Putamen (tissue), 1 donor: ENCODE measurements at regions not wholly inside any gene's neighbourhood (a gene's known extent, or its start where the extent isn't known, plus 50 kb on each side); places are given as distances from the start of the nearest gene placed in this dataset.
A peak's percentile ranks its signal among the peaks of the same experiment; 100 is the strongest.
"Not testable (repeated sequence)": the region's sequence is repeated elsewhere in the genome, so short reads cannot be mapped to it uniquely, and the experiment has no call there.

ENCODE experiments used
- DNase-seq: peaks from one replicate; pipeline ENCODE4 v3.0.0-alpha.2; 2016; ENCODE audit warnings: low spot score

- DNase-seq: no peak
Observed at GRCh38 chr7:156590212-156590611, 50.4 kb upstream of the RNF32 start.

GRCh38 chr7:156589808-156590207 is 50.8 kb upstream of the RNF32 start:
- DNase-seq: peak; percentile 50

- no peak for DNase-seq
Observed at GRCh38 chr7:156585926-156586325, 54.6 kb upstream of the RNF32 start.

GRCh38 chr7:156585025-156585648 is 55.4 kb upstream of the RNF32 start:
- DNase-seq: no peak

GRCh38 chr7:156582591-156583123 is 57.9 kb upstream of the RNF32 start:
- no peak for DNase-seq

- DNase-seq: no peak
Observed at GRCh38 chr7:156580036-156580435, 60.5 kb upstream of the RNF32 start.

- DNase-seq: peak; percentile 28
Observed at GRCh38 chr7:156579566-156579965, 61.0 kb upstream of the RNF32 start.

GRCh38 chr7:156578978-156579430 is 61.6 kb upstream of the RNF32 start:
- DNase-seq: peak; percentile 91

- DNase-seq: no peak
Observed at GRCh38 chr7:156578578-156578940, 62.0 kb upstream of the RNF32 start.

- peak; percentile 89 for DNase-seq
Observed at GRCh38 chr7:156577645-156578577, 62.7 kb upstream of the RNF32 start.

- DNase-seq: no peak
Observed at GRCh38 chr7:156576216-156577058, 64.1 kb upstream of the RNF32 start.

- DNase-seq: no peak
Observed at GRCh38 chr7:156568258-156568657, 72.3 kb upstream of the RNF32 start.

- no peak for DNase-seq
Observed at GRCh38 chr7:156566812-156567549, 73.6 kb upstream of the RNF32 start.

- not testable (repeated sequence) for DNase-seq
Observed at GRCh38 chr7:156565002-156565401, 75.6 kb upstream of the RNF32 start.

GRCh38 chr7:156560696-156561095 is 79.9 kb upstream of the RNF32 start:
- peak; percentile 32 for DNase-seq

- DNase-seq: no peak
Observed at GRCh38 chr7:156560075-156560474, 80.5 kb upstream of the RNF32 start.

GRCh38 chr7:156559001-156559400 is 81.6 kb upstream of the RNF32 start:
- DNase-seq: no peak

- no peak for DNase-seq
Observed at GRCh38 chr7:156558198-156558597, 82.4 kb upstream of the RNF32 start.

GRCh38 chr7:156556083-156556482 is 84.5 kb upstream of the RNF32 start:
- no peak for DNase-seq

- DNase-seq: no peak
Observed at GRCh38 chr7:156554488-156554887, 86.1 kb upstream of the RNF32 start.

- DNase-seq: no peak
Observed at GRCh38 chr7:156549636-156550035, 90.9 kb upstream of the RNF32 start.
